ENCODE measurements at regions not wholly inside any gene's neighbourhood (a gene's known extent, or its start where the extent isn't known, plus 50 kb on each side); places are given as distances from the start of the nearest gene placed in this dataset.
"Not testable (repeated sequence)": the region's sequence is repeated elsewhere in the genome, so short reads cannot be mapped to it uniquely, and the experiment has no call there.

DNA sequence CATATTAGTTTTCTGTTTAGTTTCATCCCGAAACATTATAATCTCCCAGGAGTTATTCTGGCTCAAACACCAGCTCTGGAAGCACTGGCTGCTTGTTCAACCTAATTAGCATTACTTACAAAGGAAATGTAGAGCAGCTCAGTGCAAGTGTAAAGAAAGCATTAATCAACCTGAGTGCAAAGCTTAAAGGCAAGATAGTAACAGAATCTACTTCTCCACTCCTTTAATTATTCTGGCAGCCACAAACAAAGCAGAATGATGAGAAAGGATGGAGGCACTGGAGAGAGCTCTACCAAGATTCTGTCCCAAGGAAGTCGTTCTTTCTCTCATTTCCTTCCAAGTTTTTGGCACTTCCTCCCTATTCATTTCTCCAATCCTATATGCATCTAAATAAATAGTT, 1384.0 kb downstream of the ZPLD1 start:
- DNase-seq (ENCODE audit: missing footprints) (no peak), ATAC-seq (no peak)
- intact Hi-C loops (cut with DNase I): no loop called here

DNA sequence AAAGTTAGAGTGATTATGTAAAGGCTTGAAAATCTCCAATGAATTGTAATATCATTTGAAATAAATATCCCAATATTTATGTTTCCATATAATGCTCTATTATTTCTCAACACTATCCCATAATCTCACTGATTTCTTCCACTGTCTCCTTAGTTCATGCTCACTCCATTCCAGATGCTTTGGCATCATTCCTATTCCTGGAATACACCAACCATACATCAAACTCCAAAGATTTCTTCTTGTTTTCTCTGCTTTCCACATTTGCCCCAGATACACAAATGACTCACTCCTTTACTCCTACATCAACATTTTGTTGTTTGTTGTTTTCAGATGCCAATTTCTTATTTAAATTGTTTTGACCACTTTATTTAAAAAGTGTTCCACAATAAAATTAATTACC, 1390.8 kb downstream of the ZPLD1 start:
- DNase-seq (ENCODE audit: missing footprints): no peak
- intact Hi-C loops (cut with DNase I): no loop called here
- ATAC-seq: no peak

DNA sequence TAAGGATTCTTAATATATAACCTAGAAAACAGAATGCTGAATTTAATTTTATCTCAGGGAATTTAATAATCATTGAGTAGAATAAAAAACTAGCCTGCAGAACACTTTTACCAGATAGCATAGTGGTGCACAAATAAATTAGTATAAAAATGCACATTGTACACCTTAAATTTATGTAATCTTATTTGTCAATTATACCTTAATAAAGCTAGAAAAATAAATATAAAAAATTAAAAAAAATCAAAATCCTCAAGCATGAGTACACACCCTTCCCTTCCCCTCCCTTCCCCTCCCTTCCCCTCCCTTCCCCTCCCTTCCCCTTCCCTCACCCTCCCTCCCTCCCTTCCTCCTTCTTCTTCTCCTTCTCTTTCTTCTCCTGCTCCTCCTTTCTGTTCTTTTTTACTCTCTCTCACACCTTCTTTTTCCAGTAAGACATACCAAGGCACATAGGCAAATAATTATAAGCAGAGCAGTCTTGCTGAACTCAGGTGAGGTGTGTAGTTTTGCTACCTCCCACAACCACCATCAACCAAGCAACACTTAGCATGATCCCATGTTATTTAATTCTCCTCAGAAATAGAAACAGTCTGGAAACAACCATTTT, 1395.0 kb downstream of the ZPLD1 start:
- intact Hi-C loops (cut with DNase I): no loop called here

DNA sequence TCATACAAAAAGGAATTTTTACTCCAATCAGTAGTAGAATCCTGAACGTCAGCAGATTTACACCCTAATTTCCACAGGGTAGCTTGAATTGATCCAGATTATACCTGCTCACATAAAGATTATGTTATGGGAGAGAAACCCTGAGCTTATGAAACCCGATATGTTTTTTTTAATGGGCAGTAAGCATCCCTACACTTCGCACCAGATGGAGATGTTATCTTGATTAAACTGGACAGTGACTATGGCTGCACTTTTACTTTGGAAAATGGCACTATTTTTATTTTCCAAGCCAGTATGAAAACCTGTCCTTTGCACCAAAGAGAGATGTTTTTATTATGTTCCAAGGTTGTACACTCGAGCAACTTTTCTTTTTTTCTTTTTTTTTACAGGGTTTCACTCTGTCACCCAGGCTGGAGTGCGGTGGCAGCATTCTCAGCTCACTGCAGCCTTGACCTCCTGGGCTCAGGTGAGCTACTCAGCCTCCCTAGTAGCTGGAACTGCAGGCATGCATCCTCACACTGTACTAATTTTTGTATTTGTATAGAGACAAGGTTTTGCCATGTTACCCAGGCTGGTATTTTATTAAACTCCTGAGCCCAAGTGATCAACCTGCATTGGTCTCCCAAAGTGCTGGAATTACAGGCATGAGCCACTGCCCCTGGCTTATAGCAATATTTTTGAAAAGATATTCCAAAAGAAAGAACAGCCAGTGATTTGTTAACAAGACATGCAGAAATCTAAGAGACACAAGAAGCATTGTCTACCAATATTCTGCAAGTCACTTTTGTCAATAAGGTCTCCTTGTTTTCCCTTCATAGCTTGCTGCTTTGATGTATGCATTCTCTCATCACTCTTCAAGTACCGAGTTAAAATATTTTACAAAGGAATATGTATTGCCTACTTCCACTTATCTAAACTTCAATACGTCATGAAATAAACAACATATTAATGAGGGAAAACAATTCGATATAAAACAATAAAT, 1412.6 kb downstream of the ZPLD1 start:
- no peak for DNase-seq (ENCODE audit: missing footprints)
- no peak for ATAC-seq
- intact Hi-C loops (cut with DNase I): no loop called here

More for the DNA sequence above, 1395.0 kb downstream of the ZPLD1 start:
- no peak for DNase-seq (ENCODE audit: missing footprints)
- ATAC-seq: no peak

DNA sequence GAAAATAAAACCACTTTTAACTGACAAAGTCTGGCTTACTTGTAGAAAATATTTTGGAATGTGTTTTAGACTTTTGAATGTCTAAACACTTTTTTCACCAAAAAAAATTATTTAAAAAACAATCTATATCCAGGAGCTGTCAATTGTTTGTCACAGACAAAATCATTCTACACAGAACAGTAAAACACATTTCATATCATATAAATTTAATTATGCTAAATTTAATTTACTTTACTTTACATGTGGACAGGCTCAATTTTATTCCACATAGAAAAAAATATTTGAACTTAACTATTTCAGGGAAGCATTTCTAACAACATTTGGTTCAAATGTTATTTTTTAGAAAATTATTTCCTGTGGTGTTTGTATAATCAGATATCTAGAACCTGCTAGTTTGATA, 1417.0 kb downstream of the ZPLD1 start:
- DNase-seq (ENCODE audit: missing footprints) (no peak), ATAC-seq (no peak)

DNA sequence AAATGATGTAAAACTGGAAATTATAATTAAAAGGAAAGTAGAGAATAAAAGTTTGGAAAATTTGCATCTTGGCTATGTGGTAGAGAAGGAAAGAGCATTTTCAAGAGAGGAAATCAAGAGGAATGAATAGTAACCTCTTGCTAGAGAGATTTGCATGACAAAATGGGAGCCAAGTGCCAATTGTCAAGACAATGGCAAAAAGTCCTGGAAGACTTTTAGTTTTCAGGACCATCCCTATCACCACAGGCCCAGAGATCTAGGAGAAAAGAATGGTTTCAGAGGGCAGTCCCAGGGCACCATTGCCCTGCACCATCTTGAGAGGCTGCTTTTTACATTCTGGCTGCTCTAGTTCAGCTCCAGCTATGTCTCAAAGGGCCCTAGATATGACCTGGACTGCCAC, 1427.6 kb downstream of the ZPLD1 start:
- DNase-seq (ENCODE audit: missing footprints): no peak
- no peak for ATAC-seq
- intact Hi-C loops (cut with DNase I): no loop called here

More for the DNA sequence above, 1417.0 kb downstream of the ZPLD1 start:
- intact Hi-C loops (cut with DNase I): no loop called here

DNA sequence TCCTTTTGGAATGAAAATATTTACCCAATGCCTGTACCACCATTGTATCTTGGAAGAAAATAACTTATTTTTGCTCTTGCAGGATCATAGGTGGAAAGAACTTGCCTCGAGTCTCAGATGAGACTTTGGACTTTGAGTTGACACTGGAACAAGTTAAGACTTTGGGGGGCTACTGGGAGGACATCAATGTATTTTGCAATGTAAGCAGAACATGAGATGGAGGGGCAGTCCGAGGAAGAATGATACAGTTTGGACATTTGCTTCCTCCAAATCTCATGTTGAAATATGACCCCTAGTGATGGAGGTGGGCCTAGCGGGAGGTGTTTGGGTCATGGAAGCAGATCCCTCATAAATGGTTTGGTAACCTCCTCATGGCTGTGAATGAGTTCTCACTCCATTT, 1428.6 kb downstream of the ZPLD1 start:
- DNase-seq (ENCODE audit: missing footprints) (no peak), ATAC-seq (no peak)
- intact Hi-C loops (cut with DNase I): no loop called here

DNA sequence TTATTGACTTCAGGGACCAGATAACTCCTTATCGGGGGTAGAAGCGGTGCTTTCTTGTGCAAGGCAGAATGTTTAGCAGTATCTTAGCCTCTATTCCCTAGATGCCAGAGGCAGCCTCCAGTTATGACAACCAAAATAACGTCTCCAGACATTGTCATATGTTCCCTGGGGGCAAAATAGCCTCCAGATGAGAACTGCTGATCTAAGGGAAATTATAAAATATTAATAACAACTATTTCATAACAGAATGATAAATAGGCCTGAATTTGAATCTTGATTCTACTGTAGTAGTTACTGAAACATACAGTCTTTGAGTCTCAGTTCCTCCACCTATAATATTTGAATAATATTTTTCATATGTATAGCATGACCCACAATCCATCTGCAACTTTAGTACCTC, 1431.3 kb downstream of the ZPLD1 start:
- DNase-seq (ENCODE audit: missing footprints) (no peak), ATAC-seq (no peak)
- intact Hi-C loops (cut with DNase I): no loop called here

DNA sequence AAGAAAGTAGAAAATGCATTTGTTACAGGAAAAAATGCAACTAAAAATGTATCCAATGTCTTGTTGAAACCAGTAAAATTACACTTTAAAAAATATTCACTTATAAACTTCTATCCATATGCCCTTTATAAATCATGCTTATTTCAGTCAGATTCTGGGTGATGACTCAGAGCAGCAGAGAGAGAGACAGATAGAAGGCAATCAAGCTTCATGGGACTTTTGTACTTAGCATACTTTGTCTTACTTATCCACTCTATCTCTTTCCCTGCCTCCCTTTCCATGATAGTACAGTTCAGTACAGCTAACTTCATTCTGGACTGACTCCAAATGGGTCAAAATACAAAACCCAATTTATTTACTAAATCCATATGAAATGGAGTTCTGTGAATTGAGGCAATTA, 1438.2 kb downstream of the ZPLD1 start:
- DNase-seq (ENCODE audit: missing footprints) (no peak), ATAC-seq (no peak)
- intact Hi-C loops (cut with DNase I): no loop called here

DNA sequence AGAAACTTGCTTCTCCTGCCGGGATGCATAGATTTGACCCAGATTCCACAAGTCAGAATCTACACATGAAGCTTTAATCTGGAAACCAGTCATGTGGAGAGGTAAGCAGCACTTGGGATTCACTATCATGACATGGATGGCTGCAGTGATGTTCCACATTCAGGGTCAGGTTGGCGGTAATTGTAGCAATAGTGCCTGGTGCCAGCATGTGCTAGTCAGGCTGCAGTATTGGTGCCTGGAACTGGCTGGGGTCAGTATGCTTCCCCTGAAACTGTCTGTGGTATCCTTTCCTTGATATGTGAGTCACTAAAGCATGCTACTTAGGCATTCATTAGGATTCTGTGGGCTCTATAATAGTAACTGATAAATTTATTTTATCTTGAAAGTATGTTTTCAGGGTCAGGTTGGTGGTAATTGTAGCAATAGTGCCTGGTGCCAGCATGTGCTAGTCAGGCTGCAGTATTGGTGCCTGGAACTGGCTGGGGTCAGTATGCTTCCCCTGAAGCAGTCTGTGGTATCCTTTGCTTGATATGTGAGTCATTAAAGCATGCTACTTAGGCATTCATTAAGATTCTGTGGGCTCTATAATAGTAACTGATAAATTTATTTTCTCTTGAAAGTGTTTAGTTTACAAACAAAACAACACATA, 1439.2 kb downstream of the ZPLD1 start:
- ATAC-seq (no peak), DNase-seq (ENCODE audit: missing footprints) (no peak)
- intact Hi-C loops (cut with DNase I): no loop called here

DNA sequence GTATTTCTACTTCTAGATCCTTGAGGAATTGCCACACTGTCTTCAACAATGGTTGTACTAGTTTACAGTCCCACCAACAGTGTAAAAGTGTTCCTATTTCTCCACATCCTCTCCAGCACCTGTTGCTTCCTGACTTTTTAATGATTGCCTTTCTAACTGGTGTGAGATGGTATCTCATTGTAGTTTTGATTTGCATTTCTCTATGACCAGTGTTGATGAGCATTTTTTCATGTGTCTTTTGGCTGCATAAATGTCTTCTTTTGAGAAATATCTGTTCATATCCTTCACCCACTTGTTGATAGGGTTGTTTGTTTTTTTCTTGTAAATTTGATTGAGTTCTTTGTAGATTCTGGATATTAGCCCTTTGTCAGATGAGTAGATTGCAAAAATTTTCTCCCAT, 1447.0 kb downstream of the ZPLD1 start:
- intact Hi-C loops (cut with DNase I); ATAC-seq; DNase-seq (ENCODE audit: missing footprints): not testable (repeated sequence)

DNA sequence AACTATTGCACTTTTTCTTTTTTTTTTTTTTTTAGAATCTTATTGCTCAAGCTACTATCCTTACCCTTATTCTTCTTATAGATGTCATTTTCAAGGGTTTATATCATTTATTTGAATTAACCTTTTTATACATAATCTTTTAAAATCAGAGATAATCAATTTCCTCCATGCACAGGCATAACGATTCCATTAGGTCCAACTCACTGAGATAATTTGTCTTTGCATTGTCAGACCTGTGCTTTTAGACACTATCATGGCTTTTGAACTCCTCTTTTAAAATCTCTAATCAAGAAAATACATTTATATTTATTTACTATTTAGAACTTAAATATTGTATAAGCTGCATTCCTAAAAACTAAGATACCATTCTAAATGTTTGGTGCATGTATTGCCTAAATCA, 1454.9 kb downstream of the ZPLD1 start:
- ATAC-seq (no peak), DNase-seq (ENCODE audit: missing footprints) (no peak)
- intact Hi-C loops (cut with DNase I): no loop called here

DNA sequence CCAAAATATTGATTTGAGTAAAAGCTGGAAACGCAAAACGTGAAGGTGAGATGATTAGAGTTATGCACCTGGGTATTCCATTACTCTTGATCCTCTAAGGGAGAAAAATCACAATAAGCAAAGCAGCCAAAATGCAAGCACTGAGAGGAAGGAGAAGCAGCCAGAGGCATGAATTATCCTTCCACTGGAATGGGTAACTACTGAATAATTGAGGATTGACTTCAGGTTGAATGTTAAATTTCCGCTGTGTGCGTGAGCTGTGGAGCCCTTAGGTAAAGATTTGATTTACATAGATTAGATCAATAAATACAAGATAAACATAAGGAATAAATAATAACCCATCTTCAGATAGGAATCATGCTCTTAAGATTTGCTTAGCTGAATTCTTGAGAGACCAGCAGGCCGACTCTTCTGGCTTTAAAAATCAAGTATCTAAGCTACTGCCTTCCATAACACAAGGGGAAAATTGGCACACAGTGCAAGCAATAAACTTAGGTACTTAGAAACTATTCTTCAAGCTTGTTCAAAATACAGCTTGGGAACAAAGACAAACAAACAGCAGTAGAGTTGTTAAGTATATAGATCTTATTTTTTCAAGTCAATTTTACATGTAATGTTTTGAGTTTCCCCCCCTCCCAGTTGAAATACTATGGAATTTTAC, 1459.5 kb downstream of the ZPLD1 start:
- DNase-seq (ENCODE audit: missing footprints) (no peak), ATAC-seq (no peak)
- intact Hi-C loops (cut with DNase I): no loop called here

DNA sequence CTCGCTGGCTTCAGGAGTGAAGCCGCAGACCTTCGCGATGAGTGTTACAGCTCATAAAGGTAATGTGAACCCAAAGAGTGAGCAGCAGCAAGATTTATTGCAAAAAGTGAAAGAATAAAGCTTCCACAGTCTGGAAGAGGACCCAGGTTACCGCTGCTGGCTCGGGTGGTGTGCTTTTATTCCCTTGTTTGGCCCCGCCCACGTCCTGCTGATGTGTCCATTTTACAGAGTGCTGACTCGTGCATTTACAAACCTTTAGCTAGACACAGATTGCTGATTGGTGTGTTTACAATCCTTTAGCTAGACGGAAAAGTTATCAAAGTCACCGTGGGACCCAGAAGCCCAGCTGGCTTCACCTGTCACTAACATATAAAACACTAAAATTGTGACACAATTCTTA, 1464.5 kb downstream of the ZPLD1 start:
- intact Hi-C loops (cut with DNase I): no loop called here
- DNase-seq (ENCODE audit: missing footprints): no peak
- no peak for ATAC-seq

DNA sequence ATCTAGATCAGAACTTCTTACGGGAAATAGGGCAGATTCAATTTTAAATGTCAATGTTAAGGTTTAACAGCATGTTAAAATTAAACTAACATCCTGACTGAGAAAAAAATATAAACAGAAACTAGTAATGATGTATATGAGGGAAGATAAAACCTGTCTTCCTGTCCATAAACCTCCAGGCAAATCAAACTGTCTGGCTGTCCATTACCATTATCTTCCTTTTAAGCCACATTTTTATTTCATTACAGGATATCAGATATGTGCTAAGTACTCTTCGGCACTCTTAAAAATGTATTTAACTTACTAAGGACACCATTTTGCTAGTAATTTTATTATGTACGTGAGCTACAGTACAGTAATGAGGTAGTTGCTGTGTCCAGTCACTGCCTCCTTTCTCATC, 1461.7 kb upstream of the ALCAM start:
- no peak for DNase-seq (ENCODE audit: missing footprints)
- intact Hi-C loops (cut with DNase I): no loop called here
- ATAC-seq: no peak

DNA sequence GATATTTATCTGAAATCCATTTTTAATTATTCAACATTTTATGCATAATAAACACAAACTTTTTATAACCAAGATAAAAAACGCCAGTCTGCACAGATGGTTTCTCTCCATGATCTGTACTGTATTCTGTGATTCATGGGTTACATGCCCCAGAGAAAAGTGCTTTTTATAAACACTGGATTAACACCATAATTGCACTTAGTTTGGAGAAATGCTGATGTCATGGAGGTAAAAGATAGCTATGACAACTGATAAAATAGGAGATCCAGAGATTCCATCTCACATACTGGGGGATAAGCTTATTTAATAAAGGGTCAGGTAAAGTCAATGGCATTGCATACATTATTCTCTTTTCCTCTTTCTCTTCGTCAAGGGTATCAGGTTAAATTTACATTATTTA, 1460.4 kb upstream of the ALCAM start:
- intact Hi-C loops (cut with DNase I): no loop called here
- ATAC-seq: no peak
- no peak for DNase-seq (ENCODE audit: missing footprints)

DNA sequence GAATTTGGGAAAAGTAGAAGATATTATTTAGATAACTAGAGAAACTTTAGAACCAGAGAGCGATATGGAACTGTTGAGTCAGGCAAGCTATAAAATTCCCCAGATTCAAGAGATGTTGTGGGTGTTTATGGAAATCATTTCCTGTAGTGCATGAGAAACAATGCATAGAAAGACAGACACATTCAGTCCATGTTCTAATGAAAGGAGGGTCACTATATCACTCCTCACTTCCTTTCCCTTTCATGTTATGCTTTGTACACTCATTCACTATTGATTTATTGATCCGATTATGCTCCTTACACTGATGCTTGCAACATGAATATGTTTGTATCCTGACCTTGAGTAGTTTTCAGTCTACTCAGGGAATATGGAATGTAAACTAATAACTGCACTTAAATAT, 1459.9 kb upstream of the ALCAM start:
- no peak for ATAC-seq
- intact Hi-C loops (cut with DNase I): no loop called here

DNA sequence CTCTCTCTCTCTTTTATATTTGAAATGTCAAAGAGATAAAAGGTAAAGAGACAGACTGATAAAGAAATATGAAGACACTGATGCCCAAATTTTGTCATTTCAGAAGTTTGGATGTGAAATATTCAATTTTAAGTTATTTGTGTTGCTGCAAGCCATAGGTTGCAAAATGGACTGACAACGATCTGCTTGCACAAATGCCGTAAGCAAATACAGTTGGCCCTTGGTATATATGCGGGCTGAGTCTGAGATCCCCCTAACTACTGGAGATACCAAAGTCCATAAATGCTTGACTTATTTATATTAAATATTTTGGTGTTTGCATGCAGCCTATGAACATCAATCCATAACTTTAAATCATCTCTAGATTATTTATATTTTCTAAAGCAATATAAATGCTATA, 1459.1 kb upstream of the ALCAM start:
- intact Hi-C loops (cut with DNase I): no loop called here

More for the DNA sequence above, 1459.9 kb upstream of the ALCAM start:
- DNase-seq (ENCODE audit: missing footprints): no peak

DNA sequence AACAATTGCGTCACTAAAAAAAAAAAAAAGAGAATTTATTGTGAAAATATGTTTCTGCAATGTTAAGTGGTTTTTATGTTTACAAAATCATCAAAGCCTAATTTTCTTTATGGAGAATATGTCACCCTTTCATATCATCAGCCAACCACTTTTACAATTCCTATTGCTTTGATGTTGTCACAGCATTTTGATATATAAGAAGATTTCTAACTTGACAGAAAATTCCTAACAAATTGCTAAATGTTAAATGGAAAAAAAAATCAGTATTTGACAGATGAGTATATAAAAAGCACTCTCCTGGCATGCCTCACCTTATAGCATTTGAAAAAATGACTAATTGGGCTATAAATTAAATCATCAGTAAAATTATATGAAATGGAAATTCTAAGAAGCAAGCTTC, 1457.3 kb upstream of the ALCAM start:
- ATAC-seq (no peak), DNase-seq (ENCODE audit: missing footprints) (no peak)
- intact Hi-C loops (cut with DNase I): no loop called here

More for the DNA sequence above, 1459.1 kb upstream of the ALCAM start:
- DNase-seq (ENCODE audit: missing footprints) (no peak), ATAC-seq (no peak)
